8988T (cell line): ENCODE measurements at regions not wholly inside any gene's neighbourhood (a gene's known extent, or its start where the extent isn't known, plus 50 kb on each side); places are given as distances from the start of the nearest gene placed in this dataset.
"Not testable (repeated sequence)": the region's sequence is repeated elsewhere in the genome, so short reads cannot be mapped to it uniquely, and the experiment has no call there.

Experiments
- DNase-seq: peaks from one replicate; pipeline ENCODE4 v3.0.0; 2011

- no peak for DNase-seq
Measured at GRCh38 chr2:133624551-133624950, 56.3 kb upstream of the NCKAP5 start.

- DNase-seq: no peak
Measured at GRCh38 chr2:133627741-133628140, 59.5 kb upstream of the NCKAP5 start.

- DNase-seq: no peak
Measured at GRCh38 chr2:133633309-133633708, 65.0 kb upstream of the NCKAP5 start.

- DNase-seq: no peak
Measured at GRCh38 chr2:133633881-133634409, 65.7 kb upstream of the NCKAP5 start.

GRCh38 chr2:133635131-133635530 lies 66.9 kb upstream of the NCKAP5 start:
- no peak for DNase-seq

- no peak for DNase-seq
Measured at GRCh38 chr2:133636287-133636686, 68.0 kb upstream of the NCKAP5 start.

- DNase-seq: no peak
Measured at GRCh38 chr2:133640103-133640502, 71.8 kb upstream of the NCKAP5 start.

GRCh38 chr2:133641497-133641896 lies 73.2 kb upstream of the NCKAP5 start:
- DNase-seq: no peak

- no peak for DNase-seq
Measured at GRCh38 chr2:133641942-133642725, 73.9 kb upstream of the NCKAP5 start.

- DNase-seq: no peak
Measured at GRCh38 chr2:133642791-133643191, 74.5 kb upstream of the NCKAP5 start.

GRCh38 chr2:133643863-133644262 lies 75.6 kb upstream of the NCKAP5 start:
- DNase-seq: no peak

- DNase-seq: no peak
Measured at GRCh38 chr2:133644846-133645245, 76.6 kb upstream of the NCKAP5 start.

GRCh38 chr2:133647386-133647785 lies 79.1 kb upstream of the NCKAP5 start:
- DNase-seq: not testable (repeated sequence)

GRCh38 chr2:133651861-133652260 lies 83.6 kb upstream of the NCKAP5 start:
- no peak for DNase-seq

- DNase-seq: no peak
Measured at GRCh38 chr2:133652398-133652797, 84.1 kb upstream of the NCKAP5 start.

- no peak for DNase-seq
Measured at GRCh38 chr2:133653056-133653455, 84.8 kb upstream of the NCKAP5 start.

GRCh38 chr2:133654949-133655348 lies 86.7 kb upstream of the NCKAP5 start:
- DNase-seq: no peak

- DNase-seq: no peak
Measured at GRCh38 chr2:133655610-133656009, 87.3 kb upstream of the NCKAP5 start.

GRCh38 chr2:133657591-133657990 lies 89.3 kb upstream of the NCKAP5 start:
- no peak for DNase-seq

- no peak for DNase-seq
Measured at GRCh38 chr2:133658020-133658903, 90.0 kb upstream of the NCKAP5 start.

- no peak for DNase-seq
Measured at GRCh38 chr2:133660510-133660909, 92.2 kb upstream of the NCKAP5 start.

- no peak for DNase-seq
Measured at GRCh38 chr2:133661392-133661791, 93.1 kb upstream of the NCKAP5 start.

GRCh38 chr2:133666621-133667020 lies 98.4 kb upstream of the NCKAP5 start:
- no peak for DNase-seq

- DNase-seq: no peak
Measured at GRCh38 chr2:133667085-133667484, 98.8 kb upstream of the NCKAP5 start.
